LNCaP clone FGC (cell line): ENCODE measurements at regions not wholly inside any gene's neighbourhood (a gene's known extent, or its start where the extent isn't known, plus 50 kb on each side); places are given as distances from the start of the nearest gene placed in this dataset.

Source experiments
- DNase-seq: peaks from one replicate; pipeline ENCODE4 v3.0.0-alpha.2; 2011; ENCODE audit warnings: low read depth
- H3K4me3 ChIP-seq: 2 replicates; pipeline ENCODE4 v1.5.1; 2011; ENCODE audit warnings: mild to moderate bottlenecking, low read depth, low read length, control low read depth
- CTCF ChIP-seq: IDR thresholded peaks from 2 replicates; pipeline ENCODE4 v1.5.1; 2012; ENCODE audit warnings: mild to moderate bottlenecking; ENCODE audit not compliant: control insufficient read depth, insufficient read depth; ENCODE audit errors: extremely low read depth

- no peak overlapping the region for H3K4me3 ChIP-seq
- DNase-seq, result no peak
- TF ChIP-seq CTCF, result no peak
These were observed 101.7 kb upstream of the PMEPA1 start for GRCh38 chr20:57811374-57812020.

- no peak overlapping the region for H3K4me3 ChIP-seq
- no peak for DNase-seq
- TF ChIP-seq CTCF, result no peak
These were observed 100.9 kb upstream of the PMEPA1 start for GRCh38 chr20:57810511-57811373.

GRCh38 chr20:57809661-57810172, 99.9 kb upstream of the PMEPA1 start:
- no peak for TF ChIP-seq CTCF
- DNase-seq, result no peak

GRCh38 chr20:57809149-57809548, 99.3 kb upstream of the PMEPA1 start:
- no peak for DNase-seq
- TF ChIP-seq CTCF, result no peak
- H3K4me3 ChIP-seq, result no peak overlapping the region

More at GRCh38 chr20:57809661-57810172, 99.9 kb upstream of the PMEPA1 start:
- H3K4me3 ChIP-seq, result no peak overlapping the region

GRCh38 chr20:57808264-57809070, 98.7 kb upstream of the PMEPA1 start:
- no peak for DNase-seq
- no peak overlapping the region for H3K4me3 ChIP-seq
- TF ChIP-seq CTCF, result no peak

GRCh38 chr20:57807401-57808263, 97.8 kb upstream of the PMEPA1 start:
- no peak for TF ChIP-seq CTCF

More at GRCh38 chr20:57807401-57808263, 97.8 kb upstream of the PMEPA1 start:
- no peak for DNase-seq
- H3K4me3 ChIP-seq, result no peak overlapping the region
